Choroid plexus epithelial cell (primary cell): ENCODE measurements at regions not wholly inside any gene's neighbourhood (a gene's known extent, or its start where the extent isn't known, plus 50 kb on each side); places are given as distances from the start of the nearest gene placed in this dataset.

Source experiments
- DNase-seq: peaks from one replicate; pipeline ENCODE4 v3.0.0-alpha.2; 2010; ENCODE audit warnings: low read depth
- H3K4me3 ChIP-seq: 2 replicates; pipeline ENCODE4 v1.5.1; 2011; ENCODE audit warnings: low read depth, mild to moderate bottlenecking, control low read depth, low read length, moderate library complexity
- TF ChIP-seq, protein P1 (sequence below): conservative IDR thresholded peaks from 2 replicates; pipeline ENCODE4 v1.5.1; 2011; ENCODE audit warnings: low read depth, mild to moderate bottlenecking, control low read depth, inconsistent platforms, low read length, moderate library complexity

DNA sequence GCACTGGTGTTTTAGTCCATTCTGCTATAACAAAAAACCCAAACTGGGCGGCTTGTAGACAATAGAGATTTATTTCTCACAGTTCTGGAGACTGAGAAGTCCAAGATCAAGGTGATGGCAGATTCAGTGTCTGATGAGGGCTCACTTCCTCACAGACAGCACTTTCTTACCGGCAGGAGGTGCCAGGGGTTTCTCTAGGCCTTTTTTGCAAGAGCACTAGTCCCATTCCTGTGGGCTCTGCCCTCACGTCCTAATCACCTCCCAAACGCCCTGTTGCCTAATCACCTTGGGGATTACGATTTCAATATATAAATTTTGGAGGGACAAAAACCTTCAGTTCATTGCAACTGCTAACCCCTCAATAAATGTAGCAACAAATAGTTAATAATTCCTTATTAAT lies 140.0 kb upstream of the SGK1 start:
- TF ChIP-seq, protein P1, sequence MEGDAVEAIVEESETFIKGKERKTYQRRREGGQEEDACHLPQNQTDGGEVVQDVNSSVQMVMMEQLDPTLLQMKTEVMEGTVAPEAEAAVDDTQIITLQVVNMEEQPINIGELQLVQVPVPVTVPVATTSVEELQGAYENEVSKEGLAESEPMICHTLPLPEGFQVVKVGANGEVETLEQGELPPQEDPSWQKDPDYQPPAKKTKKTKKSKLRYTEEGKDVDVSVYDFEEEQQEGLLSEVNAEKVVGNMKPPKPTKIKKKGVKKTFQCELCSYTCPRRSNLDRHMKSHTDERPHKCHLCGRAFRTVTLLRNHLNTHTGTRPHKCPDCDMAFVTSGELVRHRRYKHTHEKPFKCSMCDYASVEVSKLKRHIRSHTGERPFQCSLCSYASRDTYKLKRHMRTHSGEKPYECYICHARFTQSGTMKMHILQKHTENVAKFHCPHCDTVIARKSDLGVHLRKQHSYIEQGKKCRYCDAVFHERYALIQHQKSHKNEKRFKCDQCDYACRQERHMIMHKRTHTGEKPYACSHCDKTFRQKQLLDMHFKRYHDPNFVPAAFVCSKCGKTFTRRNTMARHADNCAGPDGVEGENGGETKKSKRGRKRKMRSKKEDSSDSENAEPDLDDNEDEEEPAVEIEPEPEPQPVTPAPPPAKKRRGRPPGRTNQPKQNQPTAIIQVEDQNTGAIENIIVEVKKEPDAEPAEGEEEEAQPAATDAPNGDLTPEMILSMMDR, result peak; percentile 9

GRCh38 chr6:134456226-134456625 lies 138.3 kb upstream of the SGK1 start:
- no peak overlapping the region for H3K4me3 ChIP-seq
- TF ChIP-seq, protein P1, result no peak
- DNase-seq, result no peak

More for the DNA sequence above, 140.0 kb upstream of the SGK1 start:
- no peak overlapping the region for H3K4me3 ChIP-seq
- no peak for DNase-seq

DNA sequence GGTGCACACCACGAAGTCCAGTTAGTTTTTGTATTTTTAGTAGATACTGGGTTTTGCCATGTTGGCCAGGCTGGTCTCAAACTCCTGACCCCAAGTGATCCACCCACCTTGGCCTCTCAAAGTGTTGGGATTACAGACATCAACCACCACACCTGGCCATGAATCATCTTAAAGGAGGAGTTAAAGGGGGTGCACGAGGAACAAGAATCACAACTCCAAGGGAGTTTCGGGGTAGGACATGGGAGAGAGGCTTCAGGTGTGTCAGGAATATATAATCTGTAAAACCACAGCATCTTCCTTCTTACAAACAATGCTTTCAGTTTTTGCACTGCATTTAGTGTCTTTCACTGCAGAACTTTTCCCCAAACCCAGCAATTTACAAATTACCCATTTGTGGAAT lies 137.4 kb upstream of the SGK1 start:
- no peak overlapping the region for H3K4me3 ChIP-seq
- TF ChIP-seq, protein P1, result no peak
- DNase-seq, result no peak

- TF ChIP-seq, protein P1, result no peak
- DNase-seq, result no peak
- H3K4me3 ChIP-seq, result no peak overlapping the region
Observed at GRCh38 chr6:134454794-134455193, 136.9 kb upstream of the SGK1 start.

DNA sequence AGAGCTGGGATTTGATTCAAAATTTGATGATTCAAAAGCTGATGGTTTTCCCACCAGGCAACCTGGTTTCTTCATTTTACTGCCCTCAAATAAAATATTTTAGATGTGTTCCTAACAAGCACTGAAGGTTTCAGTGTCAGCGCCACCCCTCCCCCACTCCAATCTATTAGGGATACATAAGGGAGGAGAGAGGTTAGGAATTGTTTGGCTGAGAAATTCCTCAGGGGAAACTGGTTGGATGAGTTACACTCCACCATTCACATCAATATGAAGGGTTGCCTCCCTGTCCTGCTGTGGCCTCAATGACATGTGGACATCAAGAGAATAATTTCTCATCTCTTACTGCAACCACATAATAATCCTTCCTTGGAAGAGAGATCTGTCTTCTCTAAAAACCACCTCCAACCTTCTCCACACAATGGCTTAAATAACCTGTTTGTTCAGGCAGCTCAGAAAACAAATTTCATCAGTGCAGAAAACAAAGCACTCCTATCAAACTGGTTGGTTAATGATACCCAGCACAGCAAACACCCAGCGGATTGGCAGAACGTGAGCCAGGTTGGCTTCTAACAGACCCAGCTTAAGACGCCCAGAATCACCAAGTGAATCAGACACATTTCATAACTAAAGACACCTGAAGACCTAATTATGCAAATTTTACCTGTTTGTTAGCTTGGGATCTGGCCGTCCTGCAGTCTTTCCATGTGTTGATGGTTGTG lies 136.0 kb upstream of the SGK1 start:
- DNase-seq, result no peak
- TF ChIP-seq, protein P1, result no peak
- H3K4me3 ChIP-seq, result no peak overlapping the region

- DNase-seq, result no peak
- TF ChIP-seq, protein P1, result no peak
- no peak overlapping the region for H3K4me3 ChIP-seq
Observed at GRCh38 chr6:134452906-134453305, 135.0 kb upstream of the SGK1 start.

DNA sequence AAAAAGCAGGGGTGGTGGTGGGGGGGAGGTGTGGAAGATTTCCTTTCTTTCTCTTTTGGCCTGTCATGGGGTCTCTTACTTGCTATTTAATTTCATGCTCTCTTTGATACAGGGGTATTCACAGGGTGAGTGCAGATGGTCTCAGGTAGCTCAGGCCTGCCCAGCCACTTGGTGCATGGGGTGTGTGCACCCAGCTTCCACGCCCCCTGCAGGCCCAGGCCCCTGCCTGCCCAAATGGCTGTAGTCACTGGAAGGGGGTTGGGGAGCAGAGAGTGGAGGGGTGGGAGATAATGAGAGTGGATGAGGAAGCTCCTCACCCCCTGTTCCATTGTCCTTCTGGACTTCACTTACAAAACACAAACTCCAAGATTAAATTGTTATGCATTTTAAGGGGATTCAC lies 133.6 kb upstream of the SGK1 start:
- DNase-seq, result no peak
- H3K4me3 ChIP-seq, result no peak overlapping the region
- TF ChIP-seq, protein P1, result no peak
